Esophagus squamous epithelium (tissue), 4 donors: ENCODE measurements at regions not wholly inside any gene's neighbourhood (a gene's known extent, or its start where the extent isn't known, plus 50 kb on each side); places are given as distances from the start of the nearest gene placed in this dataset.

Experiments
- POLR2A ChIP-seq, 4 donors: fragments of 450-650 bp; IDR thresholded peaks; one replicate each; pipeline ENCODE4 v1.6.1; 2017; ENCODE audit warnings: antibody characterized with exemption in 4 of 4, mild to moderate bottlenecking in 4 of 4, moderate library complexity in 3 of 4
- TF ChIP-seq, protein P1 (sequence below), 6 experiments: fragments of 450-650 bp in 4 of 6; fragments of 200-600 bp in 2 of 6; sonication (generic) in 2 of 6; IDR thresholded peaks; one replicate each; pipeline ENCODE4 v1.5.1; 2016 to 2019; ENCODE audit warnings: antibody characterized with exemption in 6 of 6, mild to moderate bottlenecking in 4 of 6, moderate library complexity in 4 of 6

DNA sequence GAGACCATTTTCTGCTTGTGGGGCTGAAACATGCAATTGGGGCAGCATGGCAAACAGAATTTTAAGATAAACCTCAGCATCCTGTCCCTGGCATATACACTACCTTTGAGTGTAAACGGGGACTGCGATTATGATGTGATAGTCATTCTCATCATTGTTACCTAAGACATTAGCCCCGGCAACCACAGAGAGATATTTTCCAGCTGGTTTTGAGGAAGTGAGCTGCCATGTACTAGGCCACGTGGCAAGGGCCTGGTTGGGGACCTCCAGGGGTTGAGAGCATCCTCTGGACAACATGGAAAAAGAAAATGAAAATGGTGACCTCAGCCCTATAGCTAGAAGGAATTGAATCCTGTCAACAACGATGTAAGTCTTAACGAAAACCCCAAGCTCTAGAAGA, 623.6 kb upstream of the CDH18 start:
- TF ChIP-seq, protein P1, sequence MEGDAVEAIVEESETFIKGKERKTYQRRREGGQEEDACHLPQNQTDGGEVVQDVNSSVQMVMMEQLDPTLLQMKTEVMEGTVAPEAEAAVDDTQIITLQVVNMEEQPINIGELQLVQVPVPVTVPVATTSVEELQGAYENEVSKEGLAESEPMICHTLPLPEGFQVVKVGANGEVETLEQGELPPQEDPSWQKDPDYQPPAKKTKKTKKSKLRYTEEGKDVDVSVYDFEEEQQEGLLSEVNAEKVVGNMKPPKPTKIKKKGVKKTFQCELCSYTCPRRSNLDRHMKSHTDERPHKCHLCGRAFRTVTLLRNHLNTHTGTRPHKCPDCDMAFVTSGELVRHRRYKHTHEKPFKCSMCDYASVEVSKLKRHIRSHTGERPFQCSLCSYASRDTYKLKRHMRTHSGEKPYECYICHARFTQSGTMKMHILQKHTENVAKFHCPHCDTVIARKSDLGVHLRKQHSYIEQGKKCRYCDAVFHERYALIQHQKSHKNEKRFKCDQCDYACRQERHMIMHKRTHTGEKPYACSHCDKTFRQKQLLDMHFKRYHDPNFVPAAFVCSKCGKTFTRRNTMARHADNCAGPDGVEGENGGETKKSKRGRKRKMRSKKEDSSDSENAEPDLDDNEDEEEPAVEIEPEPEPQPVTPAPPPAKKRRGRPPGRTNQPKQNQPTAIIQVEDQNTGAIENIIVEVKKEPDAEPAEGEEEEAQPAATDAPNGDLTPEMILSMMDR (IDR thresholded peaks at IDR 0.05), result no peak
- TF ChIP-seq POLR2A (IDR thresholded peaks at IDR 0.05), result no peak
